Mesendoderm (in vitro differentiated cells): ENCODE measurements at regions not wholly inside any gene's neighbourhood (a gene's known extent, or its start where the extent isn't known, plus 50 kb on each side); places are given as distances from the start of the nearest gene placed in this dataset.

Experiments used
- DNase-seq: peaks from one replicate; pipeline ENCODE4 v3.0.0; 2013
- H2AK5ac ChIP-seq: 2 replicates; pipeline ENCODE4 v1.6.1; 2013; ENCODE audit warnings: low read length, inconsistent platforms
- H2BK120ac ChIP-seq: 2 replicates; pipeline ENCODE4 v1.6.1; 2013; ENCODE audit warnings: low read depth, mild to moderate bottlenecking, low read length, moderate library complexity, mixed read lengths
- H2BK15ac ChIP-seq: replicated peaks from 2 replicates; pipeline ENCODE4 v1.6.1; 2013; ENCODE audit warnings: low read depth, mild to moderate bottlenecking, moderate library complexity
- H2BK5ac ChIP-seq: 2 replicates; pipeline ENCODE4 v1.6.1; 2013; ENCODE audit warnings: low read length, inconsistent platforms
- H3K18ac ChIP-seq: 2 replicates; pipeline ENCODE4 v1.6.1; 2013; ENCODE audit warnings: mild to moderate bottlenecking, low read length, mixed read lengths
- H3K23ac ChIP-seq: one replicate; pipeline ENCODE4 v1.6.1; 2013; ENCODE audit warnings: low read length
- H3K27ac ChIP-seq: 2 replicates; pipeline ENCODE4 v1.5.1; 2013; ENCODE audit warnings: low read depth, mild to moderate bottlenecking, inconsistent platforms, low read length, moderate library complexity
- H3K27me3 ChIP-seq: 2 replicates; pipeline ENCODE4 v1.6.1; 2013; ENCODE audit warnings: low read length, control low read depth, mild to moderate bottlenecking, inconsistent platforms; ENCODE audit not compliant: insufficient read depth, poor library complexity
- H3K36me3 ChIP-seq: 2 replicates; pipeline ENCODE4 v1.6.1; 2013; ENCODE audit warnings: low read length, inconsistent platforms; ENCODE audit not compliant: control insufficient read depth, insufficient read depth
- H3K4ac ChIP-seq: one replicate; pipeline ENCODE4 v1.6.1; 2013; ENCODE audit warnings: low read depth, mild to moderate bottlenecking, low read length, moderate library complexity
- H3K4me1 ChIP-seq: 2 replicates; pipeline ENCODE4 v1.6.1; 2013; ENCODE audit warnings: low read depth, low read length, inconsistent platforms; ENCODE audit not compliant: control insufficient read depth
- H3K4me2 ChIP-seq: 2 replicates; pipeline ENCODE4 v1.6.1; 2013; ENCODE audit warnings: low read length
- H3K4me3 ChIP-seq: 2 replicates; pipeline ENCODE4 v1.5.1; 2013; ENCODE audit warnings: mild to moderate bottlenecking, low read length
- H3K56ac ChIP-seq: one replicate; pipeline ENCODE4 v1.6.1; 2013; ENCODE audit warnings: low read length
- H3K79me1 ChIP-seq: 2 replicates; pipeline ENCODE4 v1.6.1; 2013; ENCODE audit warnings: low read length, inconsistent platforms
- H3K79me2 ChIP-seq: 2 replicates; pipeline ENCODE4 v1.6.1; 2013; ENCODE audit warnings: mild to moderate bottlenecking, low read length; ENCODE audit not compliant: control insufficient read depth, insufficient read depth
- H3K9ac ChIP-seq: 2 replicates; pipeline ENCODE4 v1.6.1; 2013; ENCODE audit warnings: low read length, inconsistent platforms
- H4K5ac ChIP-seq: one replicate; pipeline ENCODE4 v1.6.1; 2013; ENCODE audit warnings: low read length
- H4K8ac ChIP-seq: one replicate; pipeline ENCODE4 v1.6.1; 2013; ENCODE audit warnings: low read depth, mild to moderate bottlenecking, control low read depth, low read length, moderate library complexity
- WGBS: extraction: QIAGEN DNeasy Blood & Tissue Kit; methylation state at CpG from one replicate; pipeline ENCODE4 v1.1.7; 2013; ENCODE audit warnings: low lambda C conversion rate, missing lambda C conversion rate; ENCODE audit not compliant: insufficient coverage; ENCODE audit errors: extremely low coverage; 5-methylcytosine and 5-hydroxymethylcytosine counted together

DNA sequence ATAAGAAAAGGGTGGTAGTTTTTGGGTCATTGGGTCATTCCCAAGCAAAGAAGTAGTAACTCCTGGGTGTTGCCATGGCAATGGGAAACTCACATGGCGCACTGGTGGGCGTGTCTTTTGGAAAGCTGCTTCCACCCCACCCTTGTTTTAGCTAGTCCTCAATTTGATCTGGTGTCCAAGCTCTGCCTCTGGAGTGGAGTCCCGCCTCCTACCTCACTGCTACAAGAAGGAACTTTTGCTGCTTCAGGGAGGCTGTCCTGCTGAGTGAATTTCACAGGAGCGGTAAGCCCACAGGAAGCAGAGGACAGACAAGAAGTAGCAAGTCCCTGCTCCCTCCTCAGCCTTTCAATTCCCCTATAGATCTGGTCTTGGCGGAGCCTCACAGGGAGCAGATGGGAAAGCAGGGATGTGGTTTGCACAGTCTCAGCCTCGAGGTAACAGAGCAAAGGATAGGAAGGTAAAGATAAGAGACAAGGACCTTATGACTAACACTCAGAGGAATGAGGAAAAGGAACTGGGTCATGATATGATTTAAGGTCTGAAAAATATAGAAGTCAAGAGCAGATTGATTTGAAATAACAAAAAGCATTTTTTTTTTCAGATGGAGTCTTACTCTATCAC is 700.3 kb downstream of the TNS3 start:
- H3K18ac ChIP-seq = no peak overlapping the region
- H3K56ac ChIP-seq = no peak overlapping the region
- H3K27me3 ChIP-seq = no peaks in the 10 kb centered on the region
- no peak overlapping the region for H2BK5ac ChIP-seq
- H2BK120ac ChIP-seq = no peak overlapping the region
- H3K9ac ChIP-seq = no peak overlapping the region
- no peak overlapping the region for H3K4me3 ChIP-seq
- H2AK5ac ChIP-seq = no peak overlapping the region
- no CpG with 5 or more reads among the region's 6 CpGs for WGBS
- H3K79me2 ChIP-seq = no peaks in the 10 kb centered on the region
- H2BK15ac ChIP-seq = no peak overlapping the region
- H4K8ac ChIP-seq = no peak overlapping the region
- no peaks in the 10 kb centered on the region for H3K36me3 ChIP-seq
- H3K4me2 ChIP-seq = no peak overlapping the region
- no peak overlapping the region for H3K27ac ChIP-seq
- DNase-seq = peak; percentile 56
- no peak overlapping the region for H3K4ac ChIP-seq
- no peaks in the 10 kb centered on the region for H3K4me1 ChIP-seq
- no peak overlapping the region for H4K5ac ChIP-seq
- H3K79me1 ChIP-seq = no peaks in the 10 kb centered on the region
- no peak overlapping the region for H3K23ac ChIP-seq

DNA sequence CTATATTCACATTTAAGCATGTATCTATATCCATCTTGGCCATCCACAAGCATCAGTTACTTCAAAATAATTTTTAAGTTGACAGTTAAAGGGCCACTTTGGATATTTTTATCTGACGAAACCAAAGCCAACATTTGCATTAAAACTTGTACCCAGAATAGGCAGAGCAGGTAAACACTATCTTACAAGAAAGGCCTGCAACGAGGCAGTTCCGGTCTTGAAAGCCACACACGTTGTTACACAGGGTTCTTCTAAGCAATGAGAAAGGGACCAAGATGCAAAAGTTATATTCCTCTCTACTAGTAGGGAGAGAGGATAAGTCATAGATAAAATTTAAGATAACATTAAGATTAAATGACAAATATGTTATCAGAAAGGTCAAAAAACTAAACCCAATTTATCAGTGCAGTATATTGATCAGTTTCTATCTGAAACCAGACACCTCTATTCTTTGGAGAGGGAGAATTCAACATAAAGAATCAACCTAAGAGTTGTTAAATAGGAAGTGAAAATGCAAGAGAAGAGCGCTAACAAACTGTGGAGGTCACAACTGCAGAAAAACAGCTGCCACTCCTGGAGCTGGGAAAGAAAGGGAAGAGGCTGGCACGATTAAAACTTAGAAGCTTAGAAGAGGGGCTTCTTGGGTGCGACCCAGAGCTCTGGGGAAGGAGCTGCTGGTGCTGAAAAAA is 701.3 kb downstream of the TNS3 start:
- Histone ChIP-seq H2BK120ac (no peak overlapping the region), H3K27me3 (no peaks in the 10 kb centered on the region), H4K5ac (no peak overlapping the region), H3K18ac (no peak overlapping the region), H3K23ac (no peak overlapping the region), H3K27ac (no peak overlapping the region), H2AK5ac (no peak overlapping the region), H3K79me2 (no peaks in the 10 kb centered on the region), H2BK5ac (no peak overlapping the region), H3K4me3 (no peak overlapping the region), H2BK15ac (no peak overlapping the region), H3K79me1 (no peaks in the 10 kb centered on the region), H3K36me3 (no peaks in the 10 kb centered on the region), H3K9ac (no peak overlapping the region), H3K56ac (no peak overlapping the region), H4K8ac (no peak overlapping the region), H3K4ac (no peak overlapping the region), H3K4me2 (no peak overlapping the region), H3K4me1 (no peaks in the 10 kb centered on the region)
- no peak for DNase-seq
- no CpG with 5 or more reads among the region's 7 CpGs for WGBS

DNA sequence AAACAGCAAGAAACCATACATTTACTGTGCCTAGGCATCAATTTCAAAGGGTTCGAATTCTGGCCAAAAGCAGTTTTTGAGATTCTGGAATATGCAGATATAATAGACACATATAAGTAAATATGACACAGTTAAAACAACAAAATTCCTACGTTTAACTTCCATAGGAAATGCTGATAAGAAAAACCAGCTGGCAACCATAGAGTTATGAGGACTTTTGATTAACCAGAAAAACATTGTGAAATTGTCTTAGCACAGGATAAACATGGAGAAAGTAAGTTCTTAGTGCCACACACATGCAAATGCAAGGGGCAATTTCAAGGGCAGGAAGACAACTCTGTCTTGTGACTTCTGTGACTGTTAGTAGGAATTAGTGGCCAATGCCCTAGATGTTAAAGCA is 702.1 kb downstream of the TNS3 start:
- Histone ChIP-seq H2AK5ac (no peak overlapping the region), H3K4me2 (no peak overlapping the region)
- WGBS = no CpG with 5 or more reads among the region's 2 CpGs

DNA sequence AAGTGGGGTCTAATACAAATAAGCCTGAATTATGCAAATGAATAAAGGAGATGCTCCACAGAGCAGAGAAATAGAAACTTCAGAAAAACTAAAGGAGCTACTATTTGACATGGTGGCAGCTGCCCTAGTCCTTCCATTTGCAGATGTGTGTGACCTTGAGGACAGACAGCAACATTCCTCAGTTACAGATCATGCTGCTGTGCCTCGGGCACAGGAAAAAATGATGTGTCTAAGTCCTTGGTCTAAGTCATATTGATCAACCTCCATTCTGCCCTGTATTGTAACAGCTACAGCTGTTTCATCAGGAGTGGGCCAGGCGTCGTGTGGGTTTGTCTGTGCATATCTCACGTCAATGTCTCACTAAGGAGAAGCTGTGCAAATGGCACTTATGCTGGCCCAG is 710.4 kb downstream of the TNS3 start:
- H3K79me2 ChIP-seq = no peaks in the 10 kb centered on the region
- H2BK5ac ChIP-seq = no peak overlapping the region
- no peak overlapping the region for H4K5ac ChIP-seq
- H3K4me1 ChIP-seq = no peaks in the 10 kb centered on the region
- no peak overlapping the region for H3K56ac ChIP-seq
- H3K23ac ChIP-seq = no peak overlapping the region
- no peak for DNase-seq
- H3K27me3 ChIP-seq = no peaks in the 10 kb centered on the region
- H3K4ac ChIP-seq = no peak overlapping the region
- no peak overlapping the region for H3K4me2 ChIP-seq
- no peak overlapping the region for H3K4me3 ChIP-seq
- no peak overlapping the region for H2AK5ac ChIP-seq
- no CpG with 5 or more reads among the region's 4 CpGs for WGBS
- no peak overlapping the region for H3K18ac ChIP-seq
- no peaks in the 10 kb centered on the region for H3K79me1 ChIP-seq
- H3K36me3 ChIP-seq = no peaks in the 10 kb centered on the region
- H2BK120ac ChIP-seq = no peak overlapping the region
- H2BK15ac ChIP-seq = no peak overlapping the region
- H3K9ac ChIP-seq = no peak overlapping the region
- H4K8ac ChIP-seq = no peak overlapping the region
- no peak overlapping the region for H3K27ac ChIP-seq

More for the DNA sequence above, 702.1 kb downstream of the TNS3 start:
- Histone ChIP-seq H3K23ac (no peak overlapping the region), H3K27me3 (no peaks in the 10 kb centered on the region), H3K9ac (no peak overlapping the region), H3K36me3 (no peaks in the 10 kb centered on the region), H3K4me1 (no peaks in the 10 kb centered on the region), H3K27ac (no peak overlapping the region), H4K8ac (no peak overlapping the region), H3K79me1 (no peaks in the 10 kb centered on the region), H3K4ac (no peak overlapping the region), H4K5ac (no peak overlapping the region), H3K56ac (no peak overlapping the region), H2BK5ac (no peak overlapping the region), H3K4me3 (no peak overlapping the region), H3K79me2 (no peaks in the 10 kb centered on the region), H2BK15ac (no peak overlapping the region), H3K18ac (no peak overlapping the region), H2BK120ac (no peak overlapping the region)
- no peak for DNase-seq

DNA sequence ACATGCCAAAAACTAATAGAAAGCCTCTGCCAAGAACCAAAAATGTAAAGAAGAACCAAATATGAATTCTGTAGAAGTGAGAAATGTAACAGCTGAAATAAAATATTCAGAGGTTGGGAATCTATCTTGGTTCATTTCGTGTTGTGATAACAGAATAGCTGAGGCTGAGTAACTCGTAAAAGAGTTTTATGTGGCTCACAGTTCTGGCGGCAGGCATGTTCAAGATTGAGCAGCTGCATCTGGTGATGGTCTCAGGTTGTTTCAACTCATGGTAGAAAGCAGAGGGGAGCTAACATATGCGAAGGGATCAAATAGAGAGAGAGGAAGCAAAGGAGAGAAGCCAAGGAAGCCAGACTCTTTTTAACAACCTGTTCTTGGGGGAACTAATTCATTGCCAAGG is 717.2 kb downstream of the TNS3 start:
- H2BK120ac ChIP-seq = no peak overlapping the region
- H2BK15ac ChIP-seq = no peak overlapping the region
- no peaks in the 10 kb centered on the region for H3K4me1 ChIP-seq
- H2BK5ac ChIP-seq = no peak overlapping the region
- H3K27ac ChIP-seq = no peak overlapping the region
- H3K36me3 ChIP-seq = no peaks in the 10 kb centered on the region
- H3K79me1 ChIP-seq = no peaks in the 10 kb centered on the region
- no peak overlapping the region for H3K9ac ChIP-seq
- H4K8ac ChIP-seq = no peak overlapping the region
- no peak overlapping the region for H3K4ac ChIP-seq
- no peak overlapping the region for H3K4me3 ChIP-seq
- no peak overlapping the region for H2AK5ac ChIP-seq
- no peak overlapping the region for H3K4me2 ChIP-seq
- no peak overlapping the region for H3K18ac ChIP-seq
- no peak overlapping the region for H3K56ac ChIP-seq
- WGBS = no CpG with 5 or more reads among the region's 4 CpGs
- no peaks in the 10 kb centered on the region for H3K79me2 ChIP-seq
- no peaks in the 10 kb centered on the region for H3K27me3 ChIP-seq
- DNase-seq = no peak
- no peak overlapping the region for H3K23ac ChIP-seq
- no peak overlapping the region for H4K5ac ChIP-seq
